IMR-90 (cell line): ENCODE measurements at regions not wholly inside any gene's neighbourhood (a gene's known extent, or its start where the extent isn't known, plus 50 kb on each side); places are given as distances from the start of the nearest gene placed in this dataset.

Experiments
- ATAC-seq: fragments of 200-7000 bp; cut with Tn5 transposase; 2 replicates; pipeline ENCODE4 v1.9.1; 2020; ENCODE audit warnings: low read depth, mild to moderate bottlenecking, moderate library complexity
- BruUV-seq: library from RNA; stranded (reverse); fragments of 400-500 nt; replicated peaks from 2 replicates; lab custom pipeline; 2021; lab: Mats Ljungman, UMichigan
- CTCF ChIA-PET: fragments of 300-600 bp; formaldehyde crosslinking; extraction: SDS; loops from one replicate; lab custom pipeline; 2021; ENCODE audit warnings: antibody characterized with exemption; lab: Yijun Ruan, JAX
- POLR2A ChIA-PET: fragments of 300-600 bp; sonication (Branson Sonifier 250); formaldehyde crosslinking; loops from one replicate; lab custom pipeline; 2022; ENCODE audit warnings: antibody characterized with exemption; ENCODE audit not compliant: unreplicated experiment; lab: Charles Lee
- DNase-seq: peaks from one replicate; pipeline ENCODE4 v3.0.0; 2013
- H2AFZ ChIP-seq: replicated peaks from 2 replicates; pipeline ENCODE3; 2013; ENCODE audit warnings: low read length, mild to moderate bottlenecking; ENCODE audit not compliant: poor library complexity
- H2AK5ac ChIP-seq: 2 replicates; pipeline ENCODE4 v1.6.1; 2013; ENCODE audit warnings: low read depth, low read length, inconsistent platforms
- H2AK9ac ChIP-seq: replicated peaks from 2 replicates; pipeline ENCODE3; 2013; ENCODE audit warnings: mild to moderate bottlenecking, low read depth, low read length, moderate library complexity; ENCODE audit not compliant: poor library complexity
- H2BK120ac ChIP-seq: 2 replicates; pipeline ENCODE4 v1.6.1; 2013; ENCODE audit warnings: low read depth, low read length, inconsistent platforms
- H2BK15ac ChIP-seq: 3 replicates; pipeline ENCODE4 v1.6.1; 2013; ENCODE audit warnings: low read depth, low read length, inconsistent platforms
- H2BK20ac ChIP-seq: 2 replicates; pipeline ENCODE4 v1.6.1; 2013; ENCODE audit warnings: low read depth, mild to moderate bottlenecking, inconsistent platforms, low read length, moderate library complexity
- H2BK5ac ChIP-seq: 2 replicates; pipeline ENCODE4 v1.6.1; 2013; ENCODE audit warnings: mild to moderate bottlenecking, low read depth, low read length, inconsistent platforms; ENCODE audit not compliant: poor library complexity, severe bottlenecking
- H3K14ac ChIP-seq: replicated peaks from 2 replicates; pipeline ENCODE4 v1.6.1; 2013; ENCODE audit warnings: low read depth, low read length, inconsistent platforms
- H3K18ac ChIP-seq: 2 replicates; pipeline ENCODE4 v1.6.1; 2013; ENCODE audit warnings: low read depth, low read length, control low read depth
- H3K23ac ChIP-seq: 2 replicates; pipeline ENCODE4 v1.6.1; 2013; ENCODE audit warnings: low read depth, low read length, inconsistent platforms
- H3K27ac ChIP-seq: 2 replicates; pipeline ENCODE4 v1.5.1; 2013; ENCODE audit warnings: mild to moderate bottlenecking, control low read depth, low read length; ENCODE audit not compliant: insufficient read depth
- H3K27me3 ChIP-seq: 2 replicates; pipeline ENCODE4 v1.6.1; 2013; ENCODE audit warnings: low read length; ENCODE audit not compliant: control insufficient read depth, insufficient read depth
- H3K36me3 ChIP-seq: 2 replicates; pipeline ENCODE4 v1.6.1; 2013; ENCODE audit warnings: low read length, mixed read lengths; ENCODE audit not compliant: control insufficient read depth, insufficient read depth
- H3K4ac ChIP-seq: 2 replicates; pipeline ENCODE4 v1.6.1; 2013; ENCODE audit warnings: low read depth, low read length, inconsistent platforms
- H3K4me1 ChIP-seq: 2 replicates; pipeline ENCODE4 v1.6.1; 2013; ENCODE audit warnings: low read length, mixed read lengths; ENCODE audit not compliant: control insufficient read depth, insufficient read depth
- H3K4me2 ChIP-seq: 2 replicates; pipeline ENCODE4 v1.6.1; 2013; ENCODE audit warnings: low read depth, mild to moderate bottlenecking, control low read depth, low read length, moderate library complexity
- H3K4me3 ChIP-seq: 2 replicates; pipeline ENCODE4 v1.5.1; 2013; ENCODE audit warnings: low read depth, mild to moderate bottlenecking, control low read depth, low read length, moderate library complexity; ENCODE audit not compliant: insufficient read depth
- H3K56ac ChIP-seq: 2 replicates; pipeline ENCODE4 v1.6.1; 2013; ENCODE audit warnings: low read length, inconsistent platforms; ENCODE audit not compliant: insufficient read depth; ENCODE audit errors: extremely low read depth
- H3K79me1 ChIP-seq, 2 experiments: 2 replicates each; pipeline ENCODE4 v1.6.1; 2013; ENCODE audit warnings: low read length in 2 of 2, inconsistent platforms in 1 of 2, low read depth in 1 of 2
- H3K9ac ChIP-seq: 2 replicates; pipeline ENCODE4 v1.6.1; 2013; ENCODE audit warnings: low read depth, low read length, control low read depth
- H3K9me1 ChIP-seq: 2 replicates; pipeline ENCODE4 v1.6.1; 2013; ENCODE audit warnings: low read length, inconsistent platforms; ENCODE audit not compliant: insufficient read depth
- H3K9me3 ChIP-seq: 2 replicates; pipeline ENCODE4 v1.6.1; 2013; ENCODE audit warnings: low read length; ENCODE audit not compliant: control insufficient read depth, insufficient read depth
- H4K20me1 ChIP-seq: 2 replicates; pipeline ENCODE4 v1.6.1; 2013; ENCODE audit warnings: low read length, inconsistent platforms; ENCODE audit not compliant: insufficient read depth
- H4K5ac ChIP-seq: 2 replicates; pipeline ENCODE4 v1.6.1; 2013; ENCODE audit warnings: mild to moderate bottlenecking, low read depth, low read length, control low read depth
- H4K8ac ChIP-seq, 2 experiments: 2 replicates each; pipeline ENCODE4 v1.6.1; 2013; ENCODE audit warnings: low read depth in 2 of 2, low read length in 2 of 2, control low read depth in 1 of 2, inconsistent platforms in 1 of 2
- H4K91ac ChIP-seq: 2 replicates; pipeline ENCODE4 v1.6.1; 2013; ENCODE audit warnings: low read depth, low read length, inconsistent platforms; ENCODE audit not compliant: insufficient read depth
- BHLHE40 ChIP-seq: fragments of 150-350 bp; IDR thresholded peaks from 2 replicates; pipeline ENCODE4 v1.6.1; 2016; ENCODE audit warnings: mild to moderate bottlenecking, low read depth, low read length
- CEBPB ChIP-seq: IDR thresholded peaks from 2 replicates; pipeline ENCODE4 v1.6.1; 2012; ENCODE audit warnings: low read depth, low read length, improper control_type of control experiment
- CHD1 ChIP-seq: IDR thresholded peaks from 2 replicates; pipeline ENCODE4 v1.6.1; 2012; ENCODE audit warnings: low read depth, low read length, improper control_type of control experiment
- CTCF ChIP-seq: conservative IDR thresholded peaks from 2 replicates; pipeline ENCODE4 v1.5.1; 2012; ENCODE audit warnings: mild to moderate bottlenecking, low read depth, low read length, improper control_type of control experiment
- ELK1 ChIP-seq: fragments of 150-350 bp; IDR thresholded peaks from 2 replicates; pipeline ENCODE4 v1.6.1; 2016; ENCODE audit warnings: low read depth, mild to moderate bottlenecking, low read length, moderate library complexity, borderline replicate concordance
- FOS ChIP-seq: fragments of 150-350 bp; IDR thresholded peaks from 2 replicates; pipeline ENCODE4 v1.6.1; 2016; ENCODE audit warnings: low read depth, low read length
- MAFK ChIP-seq: IDR thresholded peaks from 2 replicates; pipeline ENCODE4 v1.6.1; 2012; ENCODE audit warnings: low read depth, low read length, improper control_type of control experiment
- MAZ ChIP-seq: IDR thresholded peaks from 2 replicates; pipeline ENCODE4 v1.6.1; 2012; ENCODE audit warnings: low read depth, mild to moderate bottlenecking, low read length, improper control_type of control experiment, moderate library complexity, borderline replicate concordance
- MXI1 ChIP-seq: IDR thresholded peaks from 2 replicates; pipeline ENCODE4 v1.6.1; 2012; ENCODE audit warnings: low read depth, mild to moderate bottlenecking, low read length, moderate library complexity, borderline replicate concordance
- NFE2L2 ChIP-seq: fragments of 150-350 bp; IDR thresholded peaks from 2 replicates; pipeline ENCODE4 v1.6.1; 2016; ENCODE audit warnings: low read depth, mild to moderate bottlenecking, low read length
- POLR2A ChIP-seq: IDR thresholded peaks from 2 replicates; pipeline ENCODE4 v1.6.1; 2012; ENCODE audit warnings: mild to moderate bottlenecking, low read depth, low read length
- RAD21 ChIP-seq: IDR thresholded peaks from 2 replicates; pipeline ENCODE4 v1.6.1; 2012; ENCODE audit warnings: low read length, improper control_type of control experiment
- RCOR1 ChIP-seq: IDR thresholded peaks from 2 replicates; pipeline ENCODE4 v1.6.1; 2012; ENCODE audit warnings: mild to moderate bottlenecking, low read length, improper control_type of control experiment; ENCODE audit not compliant: insufficient replicate concordance
- RFX5 ChIP-seq: IDR thresholded peaks from 2 replicates; pipeline ENCODE4 v1.8.0; 2012; ENCODE audit warnings: low read depth, mild to moderate bottlenecking, low read length, moderate library complexity
- SMC3 ChIP-seq: fragments of 150-350 bp; IDR thresholded peaks from 2 replicates; pipeline ENCODE4 v1.6.1; 2016; ENCODE audit warnings: low read depth, mild to moderate bottlenecking, antibody characterized with exemption, low read length, moderate library complexity
- USF2 ChIP-seq: fragments of 150-350 bp; IDR thresholded peaks from 2 replicates; pipeline ENCODE4 v1.6.1; 2017; ENCODE audit warnings: mild to moderate bottlenecking, antibody characterized with exemption, low read length, low read depth
- dilution Hi-C: fragments of 300-500 bp; cut with HindIII; formaldehyde crosslinking; loops from one replicate; pipeline ENCODE4 v1.14.3; 2018; ENCODE audit warnings: low sequenced_read_pairs; ENCODE audit not compliant: unreplicated experiment
- in situ Hi-C: fragments of 300-500 bp; cut with MboI; formaldehyde crosslinking; loops from 3 replicates; pipeline ENCODE4 v1.14.3; 2019; ENCODE audit warnings: low sequenced_read_pairs, inconsistent platforms, mixed read lengths
- intact Hi-C: fragments of 100-400 bp; cut with micrococcal nuclease; formaldehyde crosslinking; loops from 2 replicates; pipeline ENCODE4 v1.10.0; 2022

- BruUV-seq = no TSS peak
- Histone ChIP-seq H3K9me1 (no peaks in the 10 kb centered on the region), H3K4me3 (no peak overlapping the region), H2BK5ac (no peak overlapping the region), H2BK15ac (no peak overlapping the region), H2AK5ac (no peak overlapping the region), H4K5ac (no peak overlapping the region), H3K9ac (no peak overlapping the region), H2BK120ac (no peak overlapping the region), H3K4ac (no peak overlapping the region), H3K9me3 (no peaks in the 10 kb centered on the region), H3K14ac (no peak overlapping the region), H2AK9ac (no peak overlapping the region), H4K91ac (no peak overlapping the region), H3K56ac (no peak overlapping the region), H4K20me1 (no peaks in the 10 kb centered on the region), H3K4me2 (no peak overlapping the region), H3K79me1 (no peaks in the 10 kb centered on the region), H4K8ac (no peak overlapping the region), H3K27ac (no peak overlapping the region), H3K18ac (no peak overlapping the region), H3K36me3 (no peaks in the 10 kb centered on the region), H2BK20ac (no peak overlapping the region), H3K27me3 (no peaks in the 10 kb centered on the region), H3K4me1 (no peaks in the 10 kb centered on the region), H2AFZ (no peak overlapping the region), H3K23ac (no peak overlapping the region)
- ChIA-PET POLR2A (no interaction called here), CTCF (no interaction called here)
- ATAC-seq (no peak), DNase-seq (no peak)
- in situ Hi-C loops (no loop called here), intact Hi-C loops (no loop called here), dilution Hi-C loops (no loop called here)
- no peak for TF ChIP-seq MXI1
- TF ChIP-seq NFE2L2 = no peak
- no peak for TF ChIP-seq SMC3
- TF ChIP-seq RAD21 = no peak
- no peak for TF ChIP-seq BHLHE40
- no peak for TF ChIP-seq CEBPB
- TF ChIP-seq MAZ = no peak
- no peak for TF ChIP-seq ELK1
- TF ChIP-seq RCOR1 = no peak
- no peak for TF ChIP-seq CTCF
- no peak for TF ChIP-seq RFX5
- TF ChIP-seq POLR2A = no peak
- no peak for TF ChIP-seq USF2
- no peak for TF ChIP-seq MAFK
- no peak for TF ChIP-seq CHD1
- no peak for TF ChIP-seq FOS
These were observed 123.8 kb upstream of the LRFN5 start for GRCh38 chr14:41482861-41483260.
